HFF-Myc (cell line): ENCODE measurements at regions not wholly inside any gene's neighbourhood (a gene's known extent, or its start where the extent isn't known, plus 50 kb on each side); places are given as distances from the start of the nearest gene placed in this dataset.

Source experiments
- DNase-seq: peaks from one replicate; pipeline ENCODE4 v3.0.0-alpha.2; 2011; ENCODE audit warnings: low read depth; ENCODE audit errors: extremely low read depth
- H3K4me3 ChIP-seq: replicated peaks from 2 replicates; pipeline ENCODE4 v1.5.1; 2011; ENCODE audit warnings: low read depth, mild to moderate bottlenecking, control low read depth, low read length
- CTCF ChIP-seq: IDR thresholded peaks from 2 replicates; pipeline ENCODE4 v1.5.1; 2012; ENCODE audit warnings: mild to moderate bottlenecking, low read depth, low read length, control low read depth; ENCODE audit errors: missing control alignments

GRCh38 chr6:24052590-24052961 lies 73.4 kb upstream of the NRSN1 start:
- H3K4me3 ChIP-seq = no peak overlapping the region
- DNase-seq = no peak
- no peak for TF ChIP-seq CTCF

DNA sequence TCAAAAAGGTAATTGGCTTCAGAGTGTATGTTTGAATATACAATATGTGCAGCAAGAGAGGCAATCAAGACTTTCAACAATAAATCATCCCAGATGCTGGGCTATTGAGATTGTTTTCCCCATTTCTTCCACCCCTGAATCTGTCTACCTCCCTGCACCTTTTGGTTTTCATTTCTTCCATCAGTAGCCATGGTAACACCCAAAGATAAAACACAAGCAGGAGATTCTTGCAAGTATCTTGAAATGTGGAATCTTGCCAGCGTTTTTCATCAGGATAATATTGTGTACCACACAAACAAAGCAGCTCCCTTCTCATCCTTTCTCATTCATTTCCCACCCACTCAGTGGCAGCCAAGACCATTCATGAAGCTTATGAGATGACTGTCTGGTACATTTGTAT lies 73.0 kb upstream of the NRSN1 start:
- DNase-seq = no peak
- no peak overlapping the region for H3K4me3 ChIP-seq
- TF ChIP-seq CTCF = no peak

- no peak overlapping the region for H3K4me3 ChIP-seq
- no peak for TF ChIP-seq CTCF
- DNase-seq = no peak
Measured at GRCh38 chr6:24054388-24054787, 71.6 kb upstream of the NRSN1 start.

DNA sequence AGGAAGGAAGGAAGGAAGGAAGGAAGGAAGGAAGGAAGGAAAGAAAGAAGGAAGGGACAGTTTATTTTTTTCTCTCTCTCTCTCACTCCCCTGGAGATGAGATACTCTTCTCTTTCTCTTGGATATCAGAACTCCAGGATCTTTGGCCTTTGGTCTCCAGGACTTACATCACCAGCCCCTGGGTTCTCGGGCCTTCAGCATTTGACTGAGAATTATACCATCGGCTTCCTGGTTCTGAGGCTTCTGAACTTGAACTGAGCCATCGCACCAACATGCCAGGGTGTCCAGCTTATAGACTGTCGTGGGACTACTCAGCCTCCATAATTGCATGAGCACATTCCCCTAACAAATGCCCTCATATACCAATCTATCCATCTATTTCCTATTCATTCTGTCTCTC lies 69.4 kb upstream of the NRSN1 start:
- no peak for TF ChIP-seq CTCF
- no peak overlapping the region for H3K4me3 ChIP-seq
- no peak for DNase-seq

- H3K4me3 ChIP-seq = no peak overlapping the region
- no peak for DNase-seq
- no peak for TF ChIP-seq CTCF
Measured at GRCh38 chr6:24057030-24057429, 69.0 kb upstream of the NRSN1 start.

DNA sequence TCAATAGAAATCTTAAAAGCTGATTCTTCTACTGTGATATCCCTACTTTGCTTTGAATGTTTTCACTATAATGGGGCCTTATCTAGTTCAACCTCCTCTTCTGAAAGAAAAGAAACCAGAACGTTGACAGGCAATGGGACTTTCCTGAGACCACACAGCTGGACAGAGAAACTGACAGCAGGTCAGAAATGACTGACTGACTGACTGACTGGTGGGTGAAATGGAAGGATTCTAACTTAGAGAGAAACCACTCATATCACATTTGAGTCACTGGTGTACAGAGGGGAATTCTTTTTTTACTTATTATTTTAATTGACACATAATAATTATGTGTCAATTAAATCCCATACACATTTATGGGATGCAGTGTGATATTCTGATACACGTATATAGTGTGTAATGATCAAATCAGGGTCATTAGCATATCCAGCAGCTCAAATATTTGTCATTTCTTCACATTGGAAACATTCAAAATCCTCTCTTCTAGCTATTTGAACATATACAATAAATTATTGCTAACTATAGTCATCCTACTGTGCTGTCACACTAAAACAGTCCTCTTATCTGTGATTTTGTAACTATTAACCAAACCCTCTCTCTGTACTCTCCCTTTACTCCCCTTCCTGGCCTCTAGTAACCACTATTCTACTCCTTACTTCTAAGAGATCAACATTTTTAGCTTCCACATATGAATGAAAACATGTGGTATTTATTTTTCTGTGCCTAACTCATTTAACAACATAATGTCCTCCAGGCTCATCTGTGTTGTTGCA lies 64.8 kb upstream of the NRSN1 start:
- H3K4me3 ChIP-seq = no peak overlapping the region
- TF ChIP-seq CTCF = no peak
- no peak for DNase-seq

DNA sequence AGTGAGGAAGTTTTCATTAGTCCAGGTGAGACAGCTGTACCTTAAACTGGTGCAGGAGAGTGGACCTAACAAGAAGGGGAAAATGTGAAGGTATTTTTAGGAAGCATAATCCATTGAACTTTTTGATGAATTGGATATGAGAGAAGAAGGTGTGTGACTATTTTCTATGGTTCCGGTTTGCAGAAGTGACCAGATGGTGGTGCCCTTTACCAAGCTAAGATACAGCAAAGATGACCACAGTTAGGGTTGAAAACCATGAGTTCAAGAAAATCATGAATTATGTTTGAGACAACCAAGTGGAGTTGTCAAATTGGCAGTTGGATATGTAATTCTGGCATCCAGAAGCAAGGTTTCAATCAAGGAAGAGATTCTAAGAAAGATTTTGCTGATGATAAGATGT lies 61.9 kb upstream of the NRSN1 start:
- no peak for DNase-seq
- TF ChIP-seq CTCF = no peak
- H3K4me3 ChIP-seq = no peak overlapping the region
